HepG2 (cell line): ENCODE measurements at regions not wholly inside any gene's neighbourhood (a gene's known extent, or its start where the extent isn't known, plus 50 kb on each side); places are given as distances from the start of the nearest gene placed in this dataset.

Source experiments
- ATAC-seq: fragments of 200-7000 bp; cut with Tn5 transposase; 3 replicates; pipeline ENCODE4 v1.9.1; 2020; ENCODE audit warnings: mild to moderate bottlenecking, moderate library complexity
- BruUV-seq: library from RNA; stranded (reverse); fragments of 400-500 nt; replicated peaks from 2 replicates; lab custom pipeline; 2021; lab: Mats Ljungman, UMichigan
- CTCF ChIA-PET: fragments of 300-600 bp; formaldehyde crosslinking; extraction: SDS; loops from one replicate; lab custom pipeline; 2021; ENCODE audit warnings: low total read pairs, inconsistent platforms, low intra/inter-chr PET ratio; lab: Yijun Ruan, JAX
- POLR2A ChIA-PET: fragments of 350-600 bp; sonication (Branson Sonifier 250); formaldehyde crosslinking; loops from one replicate; lab custom pipeline; 2020; ENCODE audit warnings: antibody characterized with exemption, inconsistent platforms; lab: Yijun Ruan, JAX
- DNase-seq: peaks from one replicate; pipeline ENCODE4 v3.0.0-alpha.2; 2015; ENCODE audit warnings: low spot score
- FAIRE-seq: peaks from 3 replicates; lab custom pipeline; 2011; peaks lifted over from hg19 to GRCh38; lab: Jason Lieb, UNC
- H2AFZ ChIP-seq: one replicate; pipeline ENCODE4 v1.6.1; 2011; ENCODE audit warnings: low read length, inconsistent platforms
- H3K27ac ChIP-seq: fragments of 300-600 bp; 3 replicates; pipeline ENCODE4 v1.8.0; 2011; ENCODE audit warnings: mixed run types, mild to moderate bottlenecking, mixed read lengths, low read length, inconsistent platforms; ENCODE audit not compliant: insufficient read depth; ENCODE audit errors: extremely low read length
- H3K27me3 ChIP-seq, 2 experiments: fragments of 200-600 bp in 1 of 2; 2 replicates in 1 of 2; 3 replicates in 1 of 2; pipeline versions ENCODE4 v1.6.0 to v1.8.0; 2011; ENCODE audit warnings: low read length in 2 of 2, mild to moderate bottlenecking in 2 of 2, moderate library complexity in 2 of 2, inconsistent platforms in 1 of 2; ENCODE audit not compliant: insufficient read depth in 2 of 2, control insufficient read depth in 1 of 2
- H3K36me3 ChIP-seq, 2 experiments: fragments of 200-600 bp in 1 of 2; replicated peaks in 1 of 2; 2 replicates in 1 of 2; 3 replicates in 1 of 2; pipeline versions ENCODE4 v1.5.1 to v1.8.0; 2011; ENCODE audit warnings: low read length in 2 of 2, inconsistent platforms in 1 of 2; ENCODE audit not compliant: insufficient read depth in 2 of 2, control insufficient read depth in 1 of 2
- H3K4me1 ChIP-seq: 2 replicates; pipeline ENCODE4 v1.5.1; 2012; ENCODE audit warnings: low read length, inconsistent platforms; ENCODE audit not compliant: insufficient read depth
- H3K4me2 ChIP-seq: 2 replicates; pipeline ENCODE4 v1.6.0; 2011; ENCODE audit warnings: low read depth, low read length, inconsistent platforms
- H3K4me3 ChIP-seq, 3 experiments: fragments of 200-600 bp in 1 of 3; sonication (generic), shearing (Covaris generic) in 1 of 3; replicated peaks in 1 of 3; 2 replicates each; pipeline ENCODE4 v1.5.1; 2011 to 2016; ENCODE audit warnings: low read length in 3 of 3, inconsistent platforms in 2 of 3, low read depth in 2 of 3, mild to moderate bottlenecking in 2 of 3, control low read depth in 1 of 3, mixed read lengths in 1 of 3; ENCODE audit not compliant: insufficient read depth in 1 of 3
- H3K79me2 ChIP-seq: one replicate; pipeline ENCODE4 v1.6.1; 2011; ENCODE audit warnings: low read length, inconsistent platforms; ENCODE audit not compliant: insufficient read depth
- H3K9ac ChIP-seq: 2 replicates; pipeline ENCODE4 v1.6.0; 2011; ENCODE audit warnings: mild to moderate bottlenecking, low read depth, low read length, inconsistent platforms; ENCODE audit not compliant: insufficient read depth
- H3K9me3 ChIP-seq: 2 replicates; pipeline ENCODE4 v1.5.1; 2012; ENCODE audit warnings: mild to moderate bottlenecking, low read length
- H4K20me1 ChIP-seq: 2 replicates; pipeline ENCODE4 v1.6.0; 2011; ENCODE audit warnings: inconsistent platforms, mild to moderate bottlenecking, low read length, moderate library complexity; ENCODE audit not compliant: insufficient read depth
- HMG20A ChIP-seq: IDR thresholded peaks from 2 replicates; pipeline ENCODE4 v1.6.1; 2016; ENCODE audit warnings: borderline replicate concordance
- JDP2 ChIP-seq: sonication (generic); formaldehyde crosslinking; IDR thresholded peaks from 2 replicates; pipeline ENCODE4 v1.8.1; 2022; ENCODE audit warnings: missing genetic modification reagents, borderline replicate concordance
- TBX3 ChIP-seq: fragments of 450-650 bp; IDR thresholded peaks from 2 replicates; pipeline ENCODE4 v1.6.1; 2017; ENCODE audit warnings: antibody characterized with exemption, mild to moderate bottlenecking, inconsistent platforms, borderline replicate concordance
- ZNF335 ChIP-seq: sonication (generic); formaldehyde crosslinking; IDR thresholded peaks from 2 replicates; pipeline ENCODE4 v1.4.0; 2020; ENCODE audit warnings: missing genetic modification reagents
- ZNF468 ChIP-seq: sonication (generic); formaldehyde crosslinking; IDR thresholded peaks from 2 replicates; pipeline ENCODE4 v1.8.0; 2022; ENCODE audit warnings: mild to moderate bottlenecking, moderate library complexity, missing genetic modification reagents
- ZNF589 ChIP-seq: sonication (generic); formaldehyde crosslinking; conservative IDR thresholded peaks from 2 replicates; pipeline ENCODE4 v1.8.0; 2022; ENCODE audit warnings: mild to moderate bottlenecking, moderate library complexity, missing genetic modification reagents
- WGBS: methylation state at CpG from one replicate; pipeline ENCODE4 v1.1.6; 2017; ENCODE audit warnings: low lambda C conversion rate; 5-methylcytosine and 5-hydroxymethylcytosine counted together
- in situ Hi-C: cut with HindIII; loops from 2 replicates; pipeline ENCODE4 v1.10.0; 2017; ENCODE audit warnings: low pct_unique_long_range_greater_than_20kb; ENCODE audit not compliant: extremely low pct_ligation_motif_present
- intact Hi-C: fragments of 100-400 bp; cut with micrococcal nuclease; formaldehyde crosslinking; loops from one replicate; pipeline ENCODE4 v1.10.0; 2022; ENCODE audit not compliant: unreplicated experiment
- TF ChIP-seq, protein P1 (sequence below): sonication (generic); formaldehyde crosslinking; IDR thresholded peaks from 2 replicates; pipeline ENCODE4 v1.9.0; 2021; ENCODE audit warnings: mild to moderate bottlenecking, missing genetic modification reagents
- TF ChIP-seq, protein P2 (sequence below): IDR thresholded peaks from 2 replicates; pipeline ENCODE4 v1.6.1; 2018; ENCODE audit warnings: missing genetic modification reagents, mild to moderate bottlenecking, missing compliant biosample characterization

- Histone ChIP-seq H3K4me2 (no peak overlapping the region), H4K20me1 (no peaks in the 10 kb centered on the region), H3K27ac (no peak overlapping the region), H3K36me3 (no peaks in the 10 kb centered on the region), H3K4me3 (no peak overlapping the region), H3K79me2 (no peaks in the 10 kb centered on the region)
- POLR2A ChIA-PET: no interaction called here
- in situ Hi-C loops: no loop called here
- no peak for DNase-seq
- TF ChIP-seq ZNF589 (no peak), JDP2 (CRISPR knock-in tag) (no peak), HMG20A (CRISPR knock-in tag) (no peak), TBX3 (no peak), ZNF468 (CRISPR knock-in tag) (no peak), ZNF335 (no peak)
- TF ChIP-seq, protein P1, sequence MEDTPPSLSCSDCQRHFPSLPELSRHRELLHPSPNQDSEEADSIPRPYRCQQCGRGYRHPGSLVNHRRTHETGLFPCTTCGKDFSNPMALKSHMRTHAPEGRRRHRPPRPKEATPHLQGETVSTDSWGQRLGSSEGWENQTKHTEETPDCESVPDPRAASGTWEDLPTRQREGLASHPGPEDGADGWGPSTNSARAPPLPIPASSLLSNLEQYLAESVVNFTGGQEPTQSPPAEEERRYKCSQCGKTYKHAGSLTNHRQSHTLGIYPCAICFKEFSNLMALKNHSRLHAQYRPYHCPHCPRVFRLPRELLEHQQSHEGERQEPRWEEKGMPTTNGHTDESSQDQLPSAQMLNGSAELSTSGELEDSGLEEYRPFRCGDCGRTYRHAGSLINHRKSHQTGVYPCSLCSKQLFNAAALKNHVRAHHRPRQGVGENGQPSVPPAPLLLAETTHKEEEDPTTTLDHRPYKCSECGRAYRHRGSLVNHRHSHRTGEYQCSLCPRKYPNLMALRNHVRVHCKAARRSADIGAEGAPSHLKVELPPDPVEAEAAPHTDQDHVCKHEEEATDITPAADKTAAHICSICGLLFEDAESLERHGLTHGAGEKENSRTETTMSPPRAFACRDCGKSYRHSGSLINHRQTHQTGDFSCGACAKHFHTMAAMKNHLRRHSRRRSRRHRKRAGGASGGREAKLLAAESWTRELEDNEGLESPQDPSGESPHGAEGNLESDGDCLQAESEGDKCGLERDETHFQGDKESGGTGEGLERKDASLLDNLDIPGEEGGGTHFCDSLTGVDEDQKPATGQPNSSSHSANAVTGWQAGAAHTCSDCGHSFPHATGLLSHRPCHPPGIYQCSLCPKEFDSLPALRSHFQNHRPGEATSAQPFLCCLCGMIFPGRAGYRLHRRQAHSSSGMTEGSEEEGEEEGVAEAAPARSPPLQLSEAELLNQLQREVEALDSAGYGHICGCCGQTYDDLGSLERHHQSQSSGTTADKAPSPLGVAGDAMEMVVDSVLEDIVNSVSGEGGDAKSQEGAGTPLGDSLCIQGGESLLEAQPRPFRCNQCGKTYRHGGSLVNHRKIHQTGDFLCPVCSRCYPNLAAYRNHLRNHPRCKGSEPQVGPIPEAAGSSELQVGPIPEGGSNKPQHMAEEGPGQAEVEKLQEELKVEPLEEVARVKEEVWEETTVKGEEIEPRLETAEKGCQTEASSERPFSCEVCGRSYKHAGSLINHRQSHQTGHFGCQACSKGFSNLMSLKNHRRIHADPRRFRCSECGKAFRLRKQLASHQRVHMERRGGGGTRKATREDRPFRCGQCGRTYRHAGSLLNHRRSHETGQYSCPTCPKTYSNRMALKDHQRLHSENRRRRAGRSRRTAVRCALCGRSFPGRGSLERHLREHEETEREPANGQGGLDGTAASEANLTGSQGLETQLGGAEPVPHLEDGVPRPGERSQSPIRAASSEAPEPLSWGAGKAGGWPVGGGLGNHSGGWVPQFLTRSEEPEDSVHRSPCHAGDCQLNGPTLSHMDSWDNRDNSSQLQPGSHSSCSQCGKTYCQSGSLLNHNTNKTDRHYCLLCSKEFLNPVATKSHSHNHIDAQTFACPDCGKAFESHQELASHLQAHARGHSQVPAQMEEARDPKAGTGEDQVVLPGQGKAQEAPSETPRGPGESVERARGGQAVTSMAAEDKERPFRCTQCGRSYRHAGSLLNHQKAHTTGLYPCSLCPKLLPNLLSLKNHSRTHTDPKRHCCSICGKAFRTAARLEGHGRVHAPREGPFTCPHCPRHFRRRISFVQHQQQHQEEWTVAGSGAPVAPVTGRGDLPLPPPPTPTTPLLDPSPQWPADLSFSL (CRISPR knock-in tag): no peak
- TF ChIP-seq, protein P2, sequence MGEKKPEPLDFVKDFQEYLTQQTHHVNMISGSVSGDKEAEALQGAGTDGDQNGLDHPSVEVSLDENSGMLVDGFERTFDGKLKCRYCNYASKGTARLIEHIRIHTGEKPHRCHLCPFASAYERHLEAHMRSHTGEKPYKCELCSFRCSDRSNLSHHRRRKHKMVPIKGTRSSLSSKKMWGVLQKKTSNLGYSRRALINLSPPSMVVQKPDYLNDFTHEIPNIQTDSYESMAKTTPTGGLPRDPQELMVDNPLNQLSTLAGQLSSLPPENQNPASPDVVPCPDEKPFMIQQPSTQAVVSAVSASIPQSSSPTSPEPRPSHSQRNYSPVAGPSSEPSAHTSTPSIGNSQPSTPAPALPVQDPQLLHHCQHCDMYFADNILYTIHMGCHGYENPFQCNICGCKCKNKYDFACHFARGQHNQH: no peak
- TF ChIP-seq, all 625 proteins: peak for 0
- CTCF ChIA-PET: no interaction called here
- peaks cover 81% of the 10 kb centered on the region for H3K9me3 ChIP-seq
- 41% methylated on average over 7 of the region's 7 CpGs for WGBS
- H3K9ac ChIP-seq: no peak overlapping the region
- BruUV-seq: no TSS peak
- intact Hi-C loops: no loop called here
- FAIRE-seq (no peak), ATAC-seq (no peak)
- H3K4me1 ChIP-seq: no peaks in the 10 kb centered on the region
- no peaks in the 10 kb centered on the region for H3K27me3 ChIP-seq
- no peak overlapping the region for H2AFZ ChIP-seq
These were observed 988.9 kb upstream of the ZNF722 start for GRCh38 chr7:63009771-63010170.
